ENCODE measurements at regions not wholly inside any gene's neighbourhood (a gene's known extent, or its start where the extent isn't known, plus 50 kb on each side); places are given as distances from the start of the nearest gene placed in this dataset.

DNA sequence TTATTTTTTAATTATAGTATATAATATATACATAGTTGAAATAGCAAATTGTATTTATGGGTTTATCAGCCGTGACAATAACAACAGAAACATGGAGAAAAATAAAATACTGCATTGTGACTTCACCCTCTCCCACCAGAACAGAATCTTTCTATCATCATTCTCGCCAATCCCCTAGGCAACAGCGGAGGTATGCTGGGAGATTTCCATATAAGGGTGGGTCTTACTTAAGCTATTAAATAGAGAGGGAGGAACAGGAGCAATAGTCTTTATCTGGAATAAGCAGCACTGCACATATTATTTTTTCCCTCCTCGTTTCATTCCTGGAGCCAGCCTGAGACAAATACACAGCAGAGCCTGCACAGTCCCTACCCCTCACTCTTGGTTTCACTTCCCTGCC lies 1214.9 kb downstream of the XPNPEP1 start (continued):
- TF ChIP-seq, protein P1, sequence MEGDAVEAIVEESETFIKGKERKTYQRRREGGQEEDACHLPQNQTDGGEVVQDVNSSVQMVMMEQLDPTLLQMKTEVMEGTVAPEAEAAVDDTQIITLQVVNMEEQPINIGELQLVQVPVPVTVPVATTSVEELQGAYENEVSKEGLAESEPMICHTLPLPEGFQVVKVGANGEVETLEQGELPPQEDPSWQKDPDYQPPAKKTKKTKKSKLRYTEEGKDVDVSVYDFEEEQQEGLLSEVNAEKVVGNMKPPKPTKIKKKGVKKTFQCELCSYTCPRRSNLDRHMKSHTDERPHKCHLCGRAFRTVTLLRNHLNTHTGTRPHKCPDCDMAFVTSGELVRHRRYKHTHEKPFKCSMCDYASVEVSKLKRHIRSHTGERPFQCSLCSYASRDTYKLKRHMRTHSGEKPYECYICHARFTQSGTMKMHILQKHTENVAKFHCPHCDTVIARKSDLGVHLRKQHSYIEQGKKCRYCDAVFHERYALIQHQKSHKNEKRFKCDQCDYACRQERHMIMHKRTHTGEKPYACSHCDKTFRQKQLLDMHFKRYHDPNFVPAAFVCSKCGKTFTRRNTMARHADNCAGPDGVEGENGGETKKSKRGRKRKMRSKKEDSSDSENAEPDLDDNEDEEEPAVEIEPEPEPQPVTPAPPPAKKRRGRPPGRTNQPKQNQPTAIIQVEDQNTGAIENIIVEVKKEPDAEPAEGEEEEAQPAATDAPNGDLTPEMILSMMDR (IDR thresholded peaks at IDR 0.05; ENCODE audit: low read depth, low read length, missing input control), result no peak
- TF ChIP-seq RXRA (IDR thresholded peaks at IDR 0.05) (no peak), JUND (IDR thresholded peaks at IDR 0.05) (no peak), NR2F2 (IDR thresholded peaks at IDR 0.05) (no peak), RAD21 (IDR thresholded peaks at IDR 0.05) (no peak), TAF1 (conservative IDR thresholded peaks at IDR 0.05) (no peak)
- TF ChIP-seq, protein P2, sequence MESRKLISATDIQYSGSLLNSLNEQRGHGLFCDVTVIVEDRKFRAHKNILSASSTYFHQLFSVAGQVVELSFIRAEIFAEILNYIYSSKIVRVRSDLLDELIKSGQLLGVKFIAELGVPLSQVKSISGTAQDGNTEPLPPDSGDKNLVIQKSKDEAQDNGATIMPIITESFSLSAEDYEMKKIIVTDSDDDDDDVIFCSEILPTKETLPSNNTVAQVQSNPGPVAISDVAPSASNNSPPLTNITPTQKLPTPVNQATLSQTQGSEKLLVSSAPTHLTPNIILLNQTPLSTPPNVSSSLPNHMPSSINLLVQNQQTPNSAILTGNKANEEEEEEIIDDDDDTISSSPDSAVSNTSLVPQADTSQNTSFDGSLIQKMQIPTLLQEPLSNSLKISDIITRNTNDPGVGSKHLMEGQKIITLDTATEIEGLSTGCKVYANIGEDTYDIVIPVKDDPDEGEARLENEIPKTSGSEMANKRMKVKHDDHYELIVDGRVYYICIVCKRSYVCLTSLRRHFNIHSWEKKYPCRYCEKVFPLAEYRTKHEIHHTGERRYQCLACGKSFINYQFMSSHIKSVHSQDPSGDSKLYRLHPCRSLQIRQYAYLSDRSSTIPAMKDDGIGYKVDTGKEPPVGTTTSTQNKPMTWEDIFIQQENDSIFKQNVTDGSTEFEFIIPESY (IDR thresholded peaks at IDR 0.05), result no peak

DNA sequence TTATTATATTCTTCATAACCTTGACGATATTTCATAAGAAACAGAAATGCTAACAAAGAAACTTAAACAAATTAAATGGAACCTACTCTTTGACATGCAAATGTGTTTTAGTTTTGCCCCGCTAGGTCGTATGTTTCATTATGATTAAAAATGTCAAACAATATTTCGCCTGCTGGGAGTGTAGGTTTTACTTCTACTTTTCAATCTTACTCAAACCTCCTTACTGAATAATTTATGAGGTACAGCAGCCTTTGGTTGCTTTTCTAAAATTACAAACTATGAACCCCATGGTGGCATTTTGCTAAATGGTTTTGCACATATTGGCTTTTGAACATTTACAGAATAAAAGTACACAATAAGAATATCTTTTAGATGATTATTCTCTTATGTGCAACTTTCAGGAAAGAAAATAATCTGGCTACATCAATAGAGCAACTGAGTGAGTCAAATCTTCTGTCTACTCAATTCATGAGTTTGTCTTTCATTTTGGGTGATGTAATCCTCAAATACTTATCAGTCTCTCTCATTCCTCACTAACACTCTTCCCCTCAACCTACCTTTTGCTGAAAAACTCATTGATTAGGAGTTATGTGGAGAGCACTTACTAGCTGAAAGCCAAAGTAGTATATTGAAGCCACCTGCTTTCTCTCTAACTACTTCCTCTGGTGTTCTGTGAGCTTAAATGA lies 1226.4 kb downstream of the XPNPEP1 start:
- Histone ChIP-seq H3K36me3 (ENCODE audit: control insufficient read depth in 4 of 4, insufficient read depth in 3 of 4, low read depth in 1 of 4, low read length in 3 of 4) (no peaks in the 10 kb centered on the region), H3K9me3 (ENCODE audit: control insufficient read depth in 4 of 4, low read length in 3 of 4) (no peaks in the 10 kb centered on the region), H3K4me3 (ENCODE audit: low read depth in 1 of 3, low read length in 3 of 3) (no peak overlapping the region), H3K27me3 (ENCODE audit: control insufficient read depth in 4 of 4, insufficient read depth in 4 of 4, low read length in 3 of 4) (no peaks in the 10 kb centered on the region), H3K4me1 (ENCODE audit: control insufficient read depth in 4 of 4, insufficient read depth in 4 of 4, low read length in 3 of 4) (no peaks in the 10 kb centered on the region), H3K9ac (ENCODE audit: low read depth in 1 of 2, low read length in 2 of 2) (no peak overlapping the region), H3K27ac (ENCODE audit: low read depth in 1 of 2, low read length in 2 of 2) (no peak overlapping the region)
- 91% methylated on average over 4 of the region's 4 CpGs for WGBS
- TF ChIP-seq HNF4A (conservative IDR thresholded peaks at IDR 0.05), result no peak
- no peak for TF ChIP-seq SP1 (IDR thresholded peaks at IDR 0.05)
- no peak for TF ChIP-seq NR2F2 (IDR thresholded peaks at IDR 0.05)
- TF ChIP-seq RXRA (IDR thresholded peaks at IDR 0.05), result no peak
- TF ChIP-seq GABPA (IDR thresholded peaks at IDR 0.05 in 1 of 2, conservative IDR thresholded peaks at IDR 0.05 in 1 of 2), result no peak
- DNase-seq (ENCODE audit: low spot score), result no peak

DNA sequence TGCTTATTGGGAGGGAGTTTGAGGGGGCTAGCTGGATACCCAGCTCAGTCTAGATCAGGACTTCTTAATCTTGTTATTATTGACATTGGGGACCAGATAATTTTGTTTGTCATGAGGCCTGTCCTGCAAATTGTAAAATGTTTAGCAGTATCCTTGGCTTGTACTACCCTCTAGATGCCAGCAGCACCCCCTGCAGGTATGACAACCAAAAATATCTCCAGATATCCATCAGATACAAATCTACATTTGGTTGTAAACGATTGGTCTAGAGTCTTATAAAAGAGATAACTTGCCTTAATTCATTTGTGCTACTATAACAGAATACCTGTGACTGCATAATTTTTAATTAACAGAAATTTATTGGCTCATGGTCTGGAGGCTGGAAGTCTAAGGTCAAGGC lies 1232.2 kb downstream of the XPNPEP1 start:
- Histone ChIP-seq H3K4me3 (ENCODE audit: low read depth in 1 of 3, low read length in 3 of 3) (no peak overlapping the region), H3K27me3 (ENCODE audit: control insufficient read depth in 4 of 4, insufficient read depth in 4 of 4, low read length in 3 of 4) (no peaks in the 10 kb centered on the region), H3K36me3 (ENCODE audit: control insufficient read depth in 4 of 4, insufficient read depth in 3 of 4, low read depth in 1 of 4, low read length in 3 of 4) (no peaks in the 10 kb centered on the region), H3K9me3 (ENCODE audit: control insufficient read depth in 4 of 4, low read length in 3 of 4) (no peaks in the 10 kb centered on the region), H3K27ac (ENCODE audit: low read depth in 1 of 2, low read length in 2 of 2) (no peak overlapping the region), H3K4me1 (ENCODE audit: control insufficient read depth in 4 of 4, insufficient read depth in 4 of 4, low read length in 3 of 4) (no peaks in the 10 kb centered on the region), H3K9ac (ENCODE audit: low read depth in 1 of 2, low read length in 2 of 2) (no peak overlapping the region)
- 66% methylated on average over 1 of the region's 1 CpG for WGBS
- TF ChIP-seq, protein P2 (IDR thresholded peaks at IDR 0.05), result no peak
- TF ChIP-seq GABPA (IDR thresholded peaks at IDR 0.05 in 1 of 2, conservative IDR thresholded peaks at IDR 0.05 in 1 of 2), result no peak
- TF ChIP-seq, protein P3, sequence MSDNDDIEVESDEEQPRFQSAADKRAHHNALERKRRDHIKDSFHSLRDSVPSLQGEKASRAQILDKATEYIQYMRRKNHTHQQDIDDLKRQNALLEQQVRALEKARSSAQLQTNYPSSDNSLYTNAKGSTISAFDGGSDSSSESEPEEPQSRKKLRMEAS (IDR thresholded peaks at IDR 0.05), result no peak
- DNase-seq (ENCODE audit: low spot score), result no peak

All from liver (tissue), 8 donors.